A549 (cell line): ENCODE measurements at regions not wholly inside any gene's neighbourhood (a gene's known extent, or its start where the extent isn't known, plus 50 kb on each side); places are given as distances from the start of the nearest gene placed in this dataset.

Experiments used
- ATAC-seq, 2 experiments: fragments of 200-7000 bp in 1 of 2; fragments of >200 bp in 1 of 2; cut with Nextera tagmentation in 1 of 2; cut with Tn5 transposase in 1 of 2; 3 replicates each; pipeline versions ENCODE4 v1.8.0 to v1.9.1; 2018 to 2020; ENCODE audit warnings: mild to moderate bottlenecking in 1 of 2, moderate library complexity in 1 of 2
- CTCF ChIA-PET: fragments of 300-600 bp; sonication (Branson Sonifier 250); formaldehyde crosslinking; extraction: SDS; loops from one replicate; lab custom pipeline; 2021; ENCODE audit warnings: antibody characterized with exemption, inconsistent platforms; lab: Yijun Ruan, JAX
- POLR2A ChIA-PET: fragments of 350-600 bp; formaldehyde crosslinking; extraction: SDS; loops from one replicate; lab custom pipeline; 2021; ENCODE audit warnings: antibody characterized with exemption, inconsistent platforms; lab: Yijun Ruan, JAX
- DNase-seq, 2 experiments: peaks; one replicate each; pipeline versions ENCODE4 v3.0.0 to v3.0.0-alpha.2; 2011 to 2016; ENCODE audit warnings: low read depth in 1 of 2, low spot score in 1 of 2
- FAIRE-seq: peaks from 2 replicates; lab custom pipeline; 2011; peaks lifted over from hg19 to GRCh38; lab: Jason Lieb, UNC
- H3K27ac ChIP-seq, 2 experiments: fragments of >200 bp; sonication (Bioruptor Twin); formaldehyde crosslinking; 3 replicates each; pipeline ENCODE4 v1.5.1; 2016 to 2017
- H3K4me1 ChIP-seq: fragments of >200 bp; sonication (Bioruptor Twin); formaldehyde crosslinking; 3 replicates; pipeline ENCODE4 v1.6.1; 2016
- H3K4me2 ChIP-seq: fragments of >200 bp; sonication (Bioruptor Twin); formaldehyde crosslinking; 3 replicates; pipeline ENCODE4 v1.6.1; 2016
- H3K4me3 ChIP-seq: fragments of >200 bp; sonication (Bioruptor Twin); formaldehyde crosslinking; 3 replicates; pipeline ENCODE4 v1.5.1; 2016
- H3K9me3 ChIP-seq: fragments of >200 bp; sonication (Bioruptor Twin); formaldehyde crosslinking; 3 replicates; pipeline ENCODE4 v1.6.1; 2016
- EHMT2 ChIP-seq: fragments of 200-600 bp; sonication (generic); IDR thresholded peaks from 2 replicates; pipeline ENCODE4 v1.6.1; 2016; ENCODE audit warnings: antibody characterized with exemption, low read depth, mild to moderate bottlenecking, moderate library complexity
- FOSL2 ChIP-seq, 2 experiments: fragments of 450-650 bp in 1 of 2; fragments of >200 bp in 1 of 2; sonication (Bioruptor Twin) in 1 of 2; formaldehyde crosslinking; IDR thresholded peaks; 2 replicates each; pipeline versions ENCODE4 v1.5.0 to v1.6.1; 2016 to 2020; ENCODE audit warnings: mild to moderate bottlenecking in 1 of 2, moderate library complexity in 1 of 2
- GATA3 ChIP-seq: IDR thresholded peaks from 2 replicates; pipeline ENCODE4 v1.6.1; 2012; ENCODE audit warnings: borderline replicate concordance
- HOXB5 ChIP-seq: fragments of 250-450 bp; sonication (Bioruptor Pico); IDR thresholded peaks from 2 replicates; pipeline ENCODE4 v1.5.0; 2020; ENCODE audit warnings: mild to moderate bottlenecking, moderate library complexity
- JUNB ChIP-seq: fragments of >200 bp; sonication (Bioruptor Twin); formaldehyde crosslinking; IDR thresholded peaks from 2 replicates; pipeline ENCODE4 v1.6.1; 2016
- KDM1A ChIP-seq: fragments of 200-600 bp; sonication (generic); IDR thresholded peaks from 2 replicates; pipeline ENCODE4 v1.6.1; 2016; ENCODE audit warnings: low read depth, mild to moderate bottlenecking
- KDM5A ChIP-seq: fragments of 200-600 bp; sonication (generic); IDR thresholded peaks from 2 replicates; pipeline ENCODE4 v1.6.1; 2016; ENCODE audit warnings: antibody characterized with exemption, mild to moderate bottlenecking
- MAZ ChIP-seq: fragments of 150-350 bp; IDR thresholded peaks from 2 replicates; pipeline ENCODE4 v1.6.1; 2014; ENCODE audit warnings: antibody characterized with exemption, low read depth, low read length, borderline replicate concordance
- MYC ChIP-seq: IDR thresholded peaks from 2 replicates; pipeline ENCODE4 v1.6.1; 2012; ENCODE audit warnings: mild to moderate bottlenecking, inconsistent platforms, low read length, improper control_type of control experiment, borderline replicate concordance
- NPAS2 ChIP-seq: fragments of 250-450 bp; sonication (Bioruptor Pico); IDR thresholded peaks from 2 replicates; pipeline ENCODE4 v1.8.0; 2022; ENCODE audit warnings: mild to moderate bottlenecking, moderate library complexity, borderline replicate concordance
- RAD21 ChIP-seq, 2 experiments: fragments of >200 bp in 1 of 2; sonication (Bioruptor Twin) in 1 of 2; formaldehyde crosslinking in 1 of 2; IDR thresholded peaks in 1 of 2; conservative IDR thresholded peaks in 1 of 2; 2 replicates in 1 of 2; 3 replicates in 1 of 2; pipeline ENCODE4 v1.6.1; 2012 to 2018; ENCODE audit warnings: inconsistent platforms in 1 of 2
- ZC3H11A ChIP-seq: fragments of 450-650 bp; IDR thresholded peaks from 2 replicates; pipeline ENCODE4 v1.6.1; 2014; ENCODE audit warnings: antibody characterized with exemption, mild to moderate bottlenecking
- ZNF302 ChIP-seq: fragments of 250-450 bp; sonication (Bioruptor Pico); IDR thresholded peaks from 2 replicates; pipeline ENCODE4 v1.9.0; 2021; ENCODE audit warnings: inconsistent platforms, mild to moderate bottlenecking, moderate library complexity
- ZSCAN20 ChIP-seq: fragments of 250-450 bp; sonication (Bioruptor Pico); IDR thresholded peaks from 2 replicates; pipeline ENCODE4 v1.8.0; 2022; ENCODE audit warnings: mild to moderate bottlenecking, moderate library complexity
- WGBS: methylation state at CpG from one replicate; pipeline ENCODE4 v1.1.6; 2017; ENCODE audit errors: missing lambda C conversion rate; 5-methylcytosine and 5-hydroxymethylcytosine counted together
- TF ChIP-seq, protein P1 (sequence below): fragments of 200-600 bp; sonication (generic); IDR thresholded peaks from 2 replicates; pipeline ENCODE4 v1.6.1; 2016; ENCODE audit warnings: antibody characterized with exemption, mild to moderate bottlenecking, moderate library complexity
- TF ChIP-seq, protein P2 (sequence below): fragments of 250-450 bp; sonication (Bioruptor Pico); IDR thresholded peaks from 2 replicates; pipeline ENCODE4 v1.5.0; 2021; ENCODE audit warnings: mild to moderate bottlenecking, moderate library complexity, borderline replicate concordance
- TF ChIP-seq, protein P3 (sequence below): fragments of 450-650 bp; IDR thresholded peaks from 2 replicates; pipeline ENCODE4 v1.6.1; 2014; ENCODE audit warnings: antibody characterized with exemption
- TF ChIP-seq, protein P4 (sequence below): IDR thresholded peaks from 2 replicates; pipeline ENCODE4 v1.6.1; 2012

DNA sequence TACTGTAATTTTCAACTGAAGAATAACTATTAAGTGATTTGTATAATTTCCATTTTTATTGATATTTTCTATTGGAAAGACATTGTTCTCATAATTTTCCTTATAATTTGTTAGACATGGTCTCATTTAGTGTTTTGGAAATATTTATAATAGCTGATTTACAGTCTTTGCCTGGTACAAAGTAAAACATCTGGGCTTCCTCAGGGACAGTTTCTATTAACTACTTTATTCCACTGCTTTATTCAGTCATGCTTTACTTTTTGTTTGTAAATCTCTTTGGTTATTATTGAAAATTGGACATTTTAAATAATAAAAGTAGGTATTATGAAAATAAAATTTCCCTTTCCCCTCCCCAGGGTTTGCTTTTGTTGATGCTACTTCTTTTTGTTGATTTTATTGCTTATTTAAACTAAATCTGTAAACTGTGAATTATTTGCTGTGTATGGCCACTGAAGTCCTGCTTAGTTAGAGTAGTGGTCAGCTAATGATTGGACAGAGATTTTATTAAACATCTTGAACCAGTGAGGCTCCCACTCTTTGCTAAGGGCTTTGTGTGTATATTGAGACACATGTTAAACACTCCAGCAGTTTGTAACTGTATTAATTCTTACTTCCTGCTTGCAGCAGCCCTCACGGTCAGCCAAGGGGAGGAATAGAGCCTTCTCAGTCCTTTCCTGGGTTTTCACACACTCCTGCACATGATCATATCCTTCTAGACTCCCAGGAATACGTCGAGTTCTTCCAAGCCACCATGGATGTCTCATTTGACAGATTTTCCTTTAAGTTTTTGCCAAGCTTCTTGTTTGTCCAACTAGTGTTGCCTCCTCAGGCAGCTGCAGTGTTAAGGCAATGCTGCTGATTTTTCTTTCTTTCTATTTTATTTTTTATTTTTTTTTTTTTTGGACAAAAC lies 994.6 kb upstream of the PRMT6 start:
- ATAC-seq (no peak), FAIRE-seq (no peak), DNase-seq (no peak)
- POLR2A ChIA-PET: no interaction called here
- CTCF ChIA-PET: no interaction called here
- Histone ChIP-seq H3K9me3 (no peaks in the 10 kb centered on the region), H3K27ac (no peak overlapping the region), H3K4me2 (no peak overlapping the region), H3K4me1 (no peaks in the 10 kb centered on the region), H3K4me3 (no peak overlapping the region)
- TF ChIP-seq ZSCAN20 (CRISPR knock-in tag) (no peak), ZC3H11A (no peak), RAD21 (conservative IDR thresholded peaks at IDR 0.05 in 1 of 2, IDR thresholded peaks at IDR 0.05 in 1 of 2) (no peak), GATA3 (no peak), KDM1A (no peak), MAZ (no peak), FOSL2 (IDR thresholded peaks at IDR 0.05) (no peak), FOSL2 (CRISPR knock-in tag; IDR thresholded peaks at IDR 0.05) (no peak), EHMT2 (no peak), MYC (no peak), HOXB5 (no peak), JUNB (no peak), ZNF302 (no peak), KDM5A (no peak), NPAS2 (CRISPR knock-in tag) (no peak)
- TF ChIP-seq, protein P1, sequence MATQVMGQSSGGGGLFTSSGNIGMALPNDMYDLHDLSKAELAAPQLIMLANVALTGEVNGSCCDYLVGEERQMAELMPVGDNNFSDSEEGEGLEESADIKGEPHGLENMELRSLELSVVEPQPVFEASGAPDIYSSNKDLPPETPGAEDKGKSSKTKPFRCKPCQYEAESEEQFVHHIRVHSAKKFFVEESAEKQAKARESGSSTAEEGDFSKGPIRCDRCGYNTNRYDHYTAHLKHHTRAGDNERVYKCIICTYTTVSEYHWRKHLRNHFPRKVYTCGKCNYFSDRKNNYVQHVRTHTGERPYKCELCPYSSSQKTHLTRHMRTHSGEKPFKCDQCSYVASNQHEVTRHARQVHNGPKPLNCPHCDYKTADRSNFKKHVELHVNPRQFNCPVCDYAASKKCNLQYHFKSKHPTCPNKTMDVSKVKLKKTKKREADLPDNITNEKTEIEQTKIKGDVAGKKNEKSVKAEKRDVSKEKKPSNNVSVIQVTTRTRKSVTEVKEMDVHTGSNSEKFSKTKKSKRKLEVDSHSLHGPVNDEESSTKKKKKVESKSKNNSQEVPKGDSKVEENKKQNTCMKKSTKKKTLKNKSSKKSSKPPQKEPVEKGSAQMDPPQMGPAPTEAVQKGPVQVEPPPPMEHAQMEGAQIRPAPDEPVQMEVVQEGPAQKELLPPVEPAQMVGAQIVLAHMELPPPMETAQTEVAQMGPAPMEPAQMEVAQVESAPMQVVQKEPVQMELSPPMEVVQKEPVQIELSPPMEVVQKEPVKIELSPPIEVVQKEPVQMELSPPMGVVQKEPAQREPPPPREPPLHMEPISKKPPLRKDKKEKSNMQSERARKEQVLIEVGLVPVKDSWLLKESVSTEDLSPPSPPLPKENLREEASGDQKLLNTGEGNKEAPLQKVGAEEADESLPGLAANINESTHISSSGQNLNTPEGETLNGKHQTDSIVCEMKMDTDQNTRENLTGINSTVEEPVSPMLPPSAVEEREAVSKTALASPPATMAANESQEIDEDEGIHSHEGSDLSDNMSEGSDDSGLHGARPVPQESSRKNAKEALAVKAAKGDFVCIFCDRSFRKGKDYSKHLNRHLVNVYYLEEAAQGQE: no peak
- TF ChIP-seq, protein P2, sequence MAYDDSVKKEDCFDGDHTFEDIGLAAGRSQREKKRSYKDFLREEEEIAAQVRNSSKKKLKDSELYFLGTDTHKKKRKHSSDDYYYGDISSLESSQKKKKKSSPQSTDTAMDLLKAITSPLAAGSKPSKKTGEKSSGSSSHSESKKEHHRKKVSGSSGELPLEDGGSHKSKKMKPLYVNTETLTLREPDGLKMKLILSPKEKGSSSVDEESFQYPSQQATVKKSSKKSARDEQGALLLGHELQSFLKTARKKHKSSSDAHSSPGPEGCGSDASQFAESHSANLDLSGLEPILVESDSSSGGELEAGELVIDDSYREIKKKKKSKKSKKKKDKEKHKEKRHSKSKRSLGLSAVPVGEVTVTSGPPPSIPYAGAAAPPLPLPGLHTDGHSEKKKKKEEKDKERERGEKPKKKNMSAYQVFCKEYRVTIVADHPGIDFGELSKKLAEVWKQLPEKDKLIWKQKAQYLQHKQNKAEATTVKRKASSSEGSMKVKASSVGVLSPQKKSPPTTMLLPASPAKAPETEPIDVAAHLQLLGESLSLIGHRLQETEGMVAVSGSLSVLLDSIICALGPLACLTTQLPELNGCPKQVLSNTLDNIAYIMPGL (CRISPR knock-in tag): no peak
- TF ChIP-seq, protein P3, sequence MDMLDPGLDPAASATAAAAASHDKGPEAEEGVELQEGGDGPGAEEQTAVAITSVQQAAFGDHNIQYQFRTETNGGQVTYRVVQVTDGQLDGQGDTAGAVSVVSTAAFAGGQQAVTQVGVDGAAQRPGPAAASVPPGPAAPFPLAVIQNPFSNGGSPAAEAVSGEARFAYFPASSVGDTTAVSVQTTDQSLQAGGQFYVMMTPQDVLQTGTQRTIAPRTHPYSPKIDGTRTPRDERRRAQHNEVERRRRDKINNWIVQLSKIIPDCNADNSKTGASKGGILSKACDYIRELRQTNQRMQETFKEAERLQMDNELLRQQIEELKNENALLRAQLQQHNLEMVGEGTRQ: no peak
- TF ChIP-seq, protein P4, sequence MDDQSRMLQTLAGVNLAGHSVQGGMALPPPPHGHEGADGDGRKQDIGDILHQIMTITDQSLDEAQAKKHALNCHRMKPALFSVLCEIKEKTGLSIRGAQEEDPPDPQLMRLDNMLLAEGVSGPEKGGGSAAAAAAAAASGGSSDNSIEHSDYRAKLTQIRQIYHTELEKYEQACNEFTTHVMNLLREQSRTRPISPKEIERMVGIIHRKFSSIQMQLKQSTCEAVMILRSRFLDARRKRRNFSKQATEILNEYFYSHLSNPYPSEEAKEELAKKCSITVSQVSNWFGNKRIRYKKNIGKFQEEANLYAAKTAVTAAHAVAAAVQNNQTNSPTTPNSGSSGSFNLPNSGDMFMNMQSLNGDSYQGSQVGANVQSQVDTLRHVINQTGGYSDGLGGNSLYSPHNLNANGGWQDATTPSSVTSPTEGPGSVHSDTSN: no peak
- 0% methylated on average over 3 of the region's 3 CpGs for WGBS
